Glutamatergic neuron (in vitro differentiated cells): ENCODE measurements at regions not wholly inside any gene's neighbourhood (a gene's known extent, or its start where the extent isn't known, plus 50 kb on each side); places are given as distances from the start of the nearest gene placed in this dataset.

Experiments used
- DNase-seq: peaks from one replicate; pipeline ENCODE4 v3.0.0; 2022
- H3K27ac Mint-ChIP-seq: one replicate; pipeline ENCODE4 v1.8.0; 2020; ENCODE audit warnings: mild to moderate bottlenecking, mixed read lengths, inconsistent platforms; ENCODE audit not compliant: unreplicated experiment
- H3K27me3 Mint-ChIP-seq: one replicate; pipeline ENCODE4 v1.8.0; 2020; ENCODE audit warnings: mild to moderate bottlenecking, moderate library complexity, mixed read lengths, inconsistent platforms; ENCODE audit not compliant: unreplicated experiment
- H3K36me3 Mint-ChIP-seq: one replicate; pipeline ENCODE4 v1.8.0; 2020; ENCODE audit warnings: mild to moderate bottlenecking, mixed read lengths, inconsistent platforms; ENCODE audit not compliant: unreplicated experiment
- H3K4me1 Mint-ChIP-seq: one replicate; pipeline ENCODE4 v1.8.0; 2020; ENCODE audit warnings: mild to moderate bottlenecking, low read depth, mixed read lengths, inconsistent platforms; ENCODE audit not compliant: unreplicated experiment
- H3K4me3 Mint-ChIP-seq: one replicate; pipeline ENCODE4 v1.8.0; 2020; ENCODE audit warnings: mild to moderate bottlenecking, mixed read lengths, inconsistent platforms; ENCODE audit not compliant: unreplicated experiment
- H3K9me3 Mint-ChIP-seq: one replicate; pipeline ENCODE4 v1.8.0; 2020; ENCODE audit warnings: mild to moderate bottlenecking, moderate library complexity, mixed read lengths, inconsistent platforms; ENCODE audit not compliant: unreplicated experiment
- CTCF ChIP-seq: fragments of 200-600 bp; sonication (generic); IDR thresholded peaks from one replicate; pipeline ENCODE4 v1.5.0; 2021; ENCODE audit not compliant: partially characterized antibody, unreplicated experiment

- TF ChIP-seq CTCF, result no peak
- Mint-ChIP-seq H3K36me3 (peaks cover 30% of the 10 kb centered on the region), H3K9me3 (peaks cover 14% of the 10 kb centered on the region), H3K27me3 (peaks cover 3% of the 10 kb centered on the region), H3K4me1 (no peaks in the 10 kb centered on the region), H3K27ac (no peak overlapping the region), H3K4me3 (no peak overlapping the region)
- DNase-seq, result no peak
Measured at GRCh38 chr2:22579341-22579740, 805.6 kb upstream of the KLHL29 start.

GRCh38 chr2:22582107-22582506 lies 802.9 kb upstream of the KLHL29 start:
- Mint-ChIP-seq H3K4me3 (no peak overlapping the region), H3K36me3 (peaks cover 33% of the 10 kb centered on the region), H3K9me3 (peaks cover 14% of the 10 kb centered on the region), H3K4me1 (no peaks in the 10 kb centered on the region), H3K27me3 (peaks cover 3% of the 10 kb centered on the region), H3K27ac (no peak overlapping the region)
- no peak for TF ChIP-seq CTCF
- DNase-seq, result no peak

- no peak for DNase-seq
- no peak for TF ChIP-seq CTCF
- peaks cover 13% of the 10 kb centered on the region for H3K36me3 Mint-ChIP-seq
- peaks cover 3% of the 10 kb centered on the region for H3K9me3 Mint-ChIP-seq
- no peak overlapping the region for H3K4me3 Mint-ChIP-seq
- H3K27me3 Mint-ChIP-seq, result no peaks in the 10 kb centered on the region
- H3K4me1 Mint-ChIP-seq, result peaks cover 3% of the 10 kb centered on the region
- H3K27ac Mint-ChIP-seq, result no peak overlapping the region
Measured at GRCh38 chr2:22596306-22596705, 788.7 kb upstream of the KLHL29 start.

DNA sequence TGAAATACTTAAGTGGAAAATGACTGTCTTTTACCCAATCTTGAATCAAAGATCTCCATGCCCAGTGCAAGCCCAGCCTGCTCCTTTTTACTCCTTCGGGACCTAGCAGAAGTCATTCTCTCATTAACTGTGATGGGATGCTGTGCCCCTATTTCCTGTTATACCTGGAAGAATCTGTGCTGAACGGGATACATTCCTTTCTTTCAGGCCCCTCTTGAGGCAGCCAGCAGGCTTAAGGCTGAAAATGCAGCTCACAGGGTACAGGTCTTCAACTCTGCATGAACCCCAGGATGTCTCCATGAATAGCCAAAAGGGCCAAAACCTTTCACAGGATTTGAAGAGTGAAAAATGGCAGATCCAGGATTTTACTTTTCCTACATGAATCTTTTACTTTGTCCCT lies 784.8 kb upstream of the KLHL29 start:
- no peak overlapping the region for H3K4me3 Mint-ChIP-seq
- H3K36me3 Mint-ChIP-seq, result no peaks in the 10 kb centered on the region
- TF ChIP-seq CTCF, result no peak
- H3K9me3 Mint-ChIP-seq, result no peaks in the 10 kb centered on the region
- no peak overlapping the region for H3K27ac Mint-ChIP-seq
- no peak for DNase-seq
- H3K4me1 Mint-ChIP-seq, result peaks cover 3% of the 10 kb centered on the region
- no peaks in the 10 kb centered on the region for H3K27me3 Mint-ChIP-seq

DNA sequence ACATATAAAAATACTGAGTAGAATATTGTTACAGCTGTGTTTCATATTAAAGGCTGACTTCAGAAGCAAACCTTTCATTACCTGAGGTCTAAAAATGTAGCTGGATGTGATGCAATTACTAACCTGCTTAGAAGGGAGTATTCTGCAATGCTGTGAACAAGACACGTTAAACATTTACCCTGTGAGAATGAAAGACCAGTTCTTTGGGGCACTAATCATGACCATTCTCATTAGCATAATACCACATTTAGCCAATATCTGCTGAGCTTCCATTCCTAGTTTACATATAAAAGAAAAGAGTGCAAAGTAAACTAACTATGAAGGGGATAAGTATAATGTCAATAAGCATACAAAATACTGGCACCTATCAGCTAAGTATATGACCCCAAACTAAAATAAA lies 784.0 kb upstream of the KLHL29 start:
- TF ChIP-seq CTCF, result no peak
- Mint-ChIP-seq H3K4me3 (no peak overlapping the region), H3K4me1 (peaks cover 3% of the 10 kb centered on the region), H3K36me3 (no peaks in the 10 kb centered on the region), H3K9me3 (no peaks in the 10 kb centered on the region), H3K27me3 (no peaks in the 10 kb centered on the region), H3K27ac (no peak overlapping the region)
- no peak for DNase-seq
